NCI-H1930 (cell line): ENCODE measurements at regions not wholly inside any gene's neighbourhood (a gene's known extent, or its start where the extent isn't known, plus 50 kb on each side); places are given as distances from the start of the nearest gene placed in this dataset.

Experiments
- DNase-seq, 2 experiments: peaks; one replicate each; lab custom pipeline; 2025; lab: John Stamatoyannopoulos, UW

DNA sequence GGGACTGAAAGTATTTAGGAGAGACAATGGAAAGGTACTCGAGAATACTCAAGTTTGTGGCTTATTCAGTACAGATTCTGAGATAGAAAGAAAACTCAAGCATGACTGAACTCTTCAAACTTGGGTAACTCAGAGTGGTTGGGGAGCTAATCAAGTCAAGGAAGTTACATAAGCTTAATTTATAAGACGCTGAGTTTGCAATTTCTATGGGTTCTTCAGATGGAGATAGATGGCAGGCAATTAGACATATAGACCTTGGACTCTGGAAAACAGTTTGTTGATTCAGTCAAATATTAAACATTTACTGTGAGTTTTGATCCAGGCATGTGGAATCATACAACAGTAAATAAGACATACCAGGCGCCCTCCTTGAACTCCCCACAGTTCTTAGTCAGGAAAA lies 1749.9 kb upstream of the TENM3 start:
- no peak for DNase-seq

DNA sequence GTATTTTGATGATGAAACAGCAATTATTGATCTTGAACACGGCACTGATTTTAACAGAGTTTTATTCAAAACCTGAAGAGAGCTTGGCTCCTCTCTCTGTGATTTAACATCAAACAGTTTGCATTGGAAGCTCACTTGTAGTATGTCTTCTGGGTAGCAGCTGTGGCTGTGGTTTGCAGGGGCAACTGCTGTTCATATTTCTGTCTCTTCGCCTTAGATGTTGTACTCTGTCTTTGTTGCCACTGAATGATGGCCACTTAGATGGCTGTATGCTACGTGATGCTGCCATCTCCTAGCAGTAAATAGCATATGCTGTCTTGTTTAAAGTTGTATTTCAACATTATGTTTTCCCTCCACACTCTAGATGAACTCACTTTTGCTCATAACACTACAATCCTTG lies 1743.0 kb upstream of the TENM3 start:
- no peak for DNase-seq

DNA sequence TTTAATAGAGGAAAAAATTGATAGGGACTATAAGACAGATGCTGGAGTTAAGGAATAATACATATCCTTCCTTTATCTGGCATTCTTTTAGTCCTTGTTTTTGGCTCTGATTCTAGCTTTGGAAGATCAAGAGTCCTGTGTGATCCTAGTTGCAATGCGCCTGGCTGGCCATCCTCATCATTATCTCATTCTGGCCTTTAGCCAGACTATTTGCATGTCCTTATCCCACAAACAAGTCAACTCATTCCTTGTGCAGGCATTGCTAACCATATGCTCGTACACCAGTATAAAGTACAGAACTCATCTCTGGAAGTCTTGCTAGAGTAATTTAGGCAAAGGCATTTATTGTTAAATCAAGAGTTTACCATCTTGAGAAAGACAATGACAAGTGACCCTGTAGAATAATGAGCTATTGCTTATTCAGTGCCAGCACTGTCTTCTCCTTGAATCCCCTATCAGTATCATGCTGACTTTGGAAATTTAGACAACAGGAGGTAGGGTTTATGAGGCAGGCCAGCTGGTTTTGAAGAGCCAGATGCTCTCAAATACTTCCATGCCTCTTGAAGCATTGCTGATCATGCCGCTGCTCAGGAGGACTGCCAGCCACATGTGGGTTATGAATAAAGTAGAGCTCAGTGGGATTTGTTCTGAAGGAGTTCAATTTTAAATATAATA lies 1730.3 kb upstream of the TENM3 start:
- no peak for DNase-seq

DNA sequence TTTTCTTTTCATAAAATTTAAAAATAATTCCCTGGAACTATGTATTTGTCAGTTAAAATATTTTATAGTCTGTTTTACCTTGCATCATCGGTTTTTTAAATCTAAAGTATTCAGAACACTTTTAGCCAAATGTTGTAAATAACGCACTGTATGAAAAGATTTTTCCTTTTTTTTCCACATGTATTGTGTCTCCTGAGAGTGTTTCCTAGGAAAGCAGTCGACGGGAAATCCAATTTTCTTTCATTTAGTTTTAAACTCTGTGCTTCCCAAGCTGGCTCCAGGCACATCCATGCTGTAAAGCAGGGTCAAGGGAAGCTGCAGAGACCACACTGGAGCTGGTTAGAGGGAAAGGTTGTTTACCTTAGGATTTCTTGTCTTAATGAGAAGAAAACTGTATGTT lies 1724.3 kb upstream of the TENM3 start:
- DNase-seq: no peak

DNA sequence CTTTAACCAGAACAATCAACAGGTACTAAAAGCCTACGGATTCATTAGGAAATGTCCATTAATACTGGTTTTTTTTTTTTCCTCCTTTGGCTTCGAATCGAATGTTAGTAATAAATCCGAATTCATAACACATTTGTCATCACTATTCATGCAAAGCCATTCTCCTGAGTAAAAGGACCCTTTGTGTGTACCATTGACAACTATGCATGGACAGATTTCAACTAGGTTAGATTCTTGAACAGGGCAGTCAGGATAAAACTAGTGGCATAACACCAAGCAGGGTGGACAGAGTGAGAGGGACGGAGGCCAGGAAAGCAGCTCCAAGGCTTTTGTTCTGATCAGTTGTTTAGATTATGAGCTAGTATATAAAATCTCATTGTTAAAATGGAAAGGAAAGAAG lies 1722.0 kb upstream of the TENM3 start:
- no peak for DNase-seq

DNA sequence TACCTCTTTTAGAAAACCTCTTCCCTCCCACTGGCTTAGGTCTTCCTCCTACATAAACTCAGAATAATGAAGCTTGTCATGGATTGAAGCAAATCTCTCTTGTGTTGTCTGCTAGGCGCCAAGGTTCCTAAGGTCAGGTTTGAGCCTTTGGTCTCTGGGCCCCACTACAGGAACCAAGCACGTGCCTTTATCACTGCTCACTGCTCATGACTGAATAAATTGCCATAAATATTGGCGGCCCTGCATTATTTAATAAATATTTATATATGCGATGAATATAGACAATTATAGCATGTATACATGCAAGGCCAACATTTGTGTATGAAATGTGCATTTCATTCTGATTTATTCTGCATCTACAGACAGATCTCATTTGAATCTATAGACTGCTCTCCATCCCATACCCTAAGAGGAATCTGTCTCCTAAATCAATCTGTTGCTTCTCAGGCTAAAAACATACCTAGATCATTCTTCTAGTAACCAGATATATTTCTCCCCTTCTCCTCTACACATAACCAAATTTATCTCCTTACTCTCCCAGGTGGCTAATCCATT lies 1717.6 kb upstream of the TENM3 start:
- DNase-seq: no peak

DNA sequence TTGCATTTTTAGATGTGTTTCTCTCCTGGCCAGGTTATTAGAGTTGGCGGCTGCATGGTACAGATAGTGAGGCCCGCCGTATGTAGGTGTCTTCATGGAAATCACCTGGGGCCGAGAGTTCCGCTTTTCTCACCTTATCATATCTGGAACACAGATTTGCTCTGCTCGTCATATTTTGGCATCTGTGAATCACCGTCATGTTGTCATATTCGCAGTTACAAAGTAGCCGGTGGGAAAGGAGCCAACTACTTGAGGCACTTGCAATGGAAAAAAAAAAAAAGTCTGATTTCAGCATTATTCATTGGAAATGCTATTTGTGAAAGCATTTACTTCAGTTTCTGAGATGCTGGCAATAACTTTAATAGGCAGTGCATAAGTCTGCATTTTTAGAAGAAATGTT lies 1715.2 kb upstream of the TENM3 start:
- no peak for DNase-seq

DNA sequence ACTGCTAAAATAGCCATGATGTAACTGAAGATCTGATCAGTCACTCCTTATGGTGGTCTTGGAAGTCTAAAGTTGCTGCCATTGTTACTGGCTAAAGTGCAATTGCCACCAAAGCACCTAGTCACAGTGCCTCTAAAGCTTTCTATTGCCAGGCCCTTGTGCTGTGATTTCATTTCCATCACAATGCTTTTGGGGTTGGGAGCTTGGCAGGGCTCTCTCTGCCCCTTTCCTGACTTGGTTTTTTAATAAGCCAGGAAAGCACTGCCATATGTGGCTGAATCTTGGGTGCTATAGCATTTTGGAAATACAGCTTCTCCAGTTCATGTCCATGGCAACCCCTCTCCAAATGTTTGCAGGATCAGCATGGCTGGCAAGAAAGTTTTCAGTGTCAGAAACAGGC lies 1712.4 kb upstream of the TENM3 start:
- no peak for DNase-seq

DNA sequence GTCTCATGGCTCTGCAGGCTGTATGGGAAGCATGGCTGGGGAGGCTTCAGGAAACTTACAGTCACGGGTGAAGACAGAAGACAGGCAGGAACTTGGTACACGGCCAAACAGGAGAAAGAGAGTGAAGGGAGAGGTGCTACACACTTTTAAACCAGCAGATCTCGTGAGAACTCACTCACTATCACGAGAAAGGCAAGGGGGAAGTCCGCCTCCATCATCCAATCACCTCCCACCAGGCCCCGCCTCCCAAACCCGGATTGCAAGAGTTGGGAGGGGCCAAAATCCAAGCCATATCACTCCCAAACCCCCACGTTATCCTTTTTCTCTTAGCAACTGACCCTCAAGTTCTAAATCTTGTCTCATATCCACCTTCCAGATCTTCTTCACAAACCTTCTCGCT lies 1710.5 kb upstream of the TENM3 start:
- DNase-seq: no peak

DNA sequence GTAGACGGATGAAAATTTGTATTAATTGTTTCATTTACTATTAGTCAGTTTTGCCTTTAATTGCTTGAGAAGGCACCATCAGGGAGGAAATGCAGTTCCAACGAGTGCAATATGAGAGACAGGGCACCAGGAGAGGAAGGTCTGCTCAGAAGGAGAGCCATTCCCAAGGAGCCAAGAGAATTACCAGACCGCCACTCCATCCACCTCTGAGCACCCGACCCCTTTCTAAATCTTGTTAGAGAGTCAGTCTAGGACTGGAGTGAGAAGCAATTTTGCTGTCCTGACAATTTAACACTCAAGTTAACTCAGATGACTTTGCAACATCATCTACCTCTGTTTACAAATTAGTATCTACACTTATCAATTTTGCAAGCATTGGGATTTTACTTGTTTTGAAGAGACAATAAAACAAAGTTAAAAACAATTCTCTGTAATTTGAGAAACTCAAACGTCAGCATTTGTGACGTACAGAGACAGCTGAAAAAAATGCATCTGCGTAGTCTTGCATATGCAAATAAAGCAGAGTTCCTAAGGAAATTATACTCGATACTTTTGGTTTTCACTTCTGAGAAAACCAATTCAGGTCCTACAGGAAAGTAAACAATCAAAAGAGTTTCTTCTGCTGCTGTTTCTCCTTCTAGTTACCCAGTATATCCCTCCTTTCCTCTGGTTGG lies 1704.7 kb upstream of the TENM3 start:
- no peak for DNase-seq

DNA sequence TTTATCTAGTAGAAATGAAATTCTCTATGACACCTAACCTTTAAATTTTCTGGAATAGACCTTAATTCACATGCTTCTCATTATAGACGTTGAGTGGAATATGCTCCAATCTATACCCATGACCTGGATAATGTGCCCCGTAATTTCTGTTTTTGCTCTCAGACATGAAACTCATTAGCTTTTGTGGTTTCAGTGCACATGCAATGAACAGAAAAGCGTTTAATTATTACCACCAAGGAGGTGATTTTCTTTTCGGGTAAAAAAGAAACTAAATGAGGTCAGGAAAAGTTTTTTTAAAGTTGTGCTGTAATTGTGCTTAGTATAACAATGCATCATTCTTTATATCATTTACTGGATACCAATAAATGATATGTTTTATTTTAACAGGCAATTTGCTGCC lies 1703.9 kb upstream of the TENM3 start:
- no peak for DNase-seq

DNA sequence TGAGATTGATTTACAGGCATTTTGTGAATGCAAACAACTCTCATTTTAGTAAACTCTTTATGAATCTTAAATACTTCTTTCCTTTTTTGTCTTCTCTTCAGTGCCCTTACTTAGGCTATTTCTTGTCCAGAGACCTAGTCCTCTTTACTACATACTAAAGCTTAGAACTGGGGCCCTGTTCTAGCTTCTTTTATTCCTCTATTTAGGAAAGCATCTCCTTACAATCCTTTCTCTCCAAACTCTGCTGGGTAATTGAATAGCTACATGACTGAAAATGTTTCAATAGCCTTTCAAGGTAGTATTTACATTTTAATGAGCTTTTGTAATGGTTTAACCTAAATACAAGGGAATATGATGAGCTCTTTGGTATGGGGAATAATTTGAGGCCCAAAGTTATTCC lies 1701.5 kb upstream of the TENM3 start:
- DNase-seq: no peak

DNA sequence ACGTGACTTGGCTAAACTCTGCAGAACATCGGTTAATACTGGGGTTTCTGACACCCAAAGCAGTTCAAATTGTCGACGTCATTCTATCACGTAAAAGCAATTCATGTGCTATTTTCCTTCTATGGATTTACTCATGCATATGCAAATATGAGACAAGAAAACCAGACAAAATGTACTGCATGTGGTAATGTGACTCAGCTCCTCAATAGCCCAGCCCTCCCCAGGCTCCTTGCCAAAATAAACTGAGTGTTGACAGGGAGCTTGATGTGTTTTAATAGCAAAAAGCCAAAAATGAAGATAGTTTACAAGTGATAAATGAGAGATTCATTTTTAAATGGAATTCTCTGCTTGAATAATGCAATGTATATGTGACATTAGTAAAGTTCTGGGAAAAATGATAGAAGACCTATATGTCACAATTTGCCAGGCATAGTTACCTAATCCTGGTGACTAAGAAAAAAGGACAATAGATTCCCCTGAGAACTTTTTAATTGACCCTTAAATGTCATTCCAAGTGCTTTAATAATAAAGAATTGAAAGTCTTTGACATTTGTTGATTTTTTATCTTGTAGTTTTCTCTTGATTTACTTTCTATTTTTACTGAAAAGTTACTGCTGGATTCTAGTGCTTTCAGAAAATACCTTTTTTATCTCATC lies 1700.6 kb upstream of the TENM3 start:
- DNase-seq: no peak

DNA sequence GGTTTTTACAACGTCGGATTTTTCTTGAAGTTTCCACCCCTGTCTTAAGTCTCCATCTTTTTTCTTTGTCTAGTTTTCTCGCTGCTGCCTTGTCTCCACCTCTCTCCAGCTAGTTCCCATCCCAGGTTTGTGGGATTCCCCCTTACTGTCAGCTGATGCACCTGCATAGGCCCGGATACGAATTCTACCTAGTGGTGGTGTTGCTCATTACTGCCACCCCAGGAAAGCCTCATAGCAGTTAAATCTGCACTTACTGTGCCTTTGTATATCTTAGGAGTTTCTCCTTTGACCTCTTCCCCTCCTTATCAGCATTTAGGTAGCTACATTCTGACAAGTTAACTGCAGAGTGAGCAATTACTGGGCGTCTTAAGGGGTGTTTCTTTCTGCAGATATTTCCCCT lies 1693.1 kb upstream of the TENM3 start:
- no peak for DNase-seq

DNA sequence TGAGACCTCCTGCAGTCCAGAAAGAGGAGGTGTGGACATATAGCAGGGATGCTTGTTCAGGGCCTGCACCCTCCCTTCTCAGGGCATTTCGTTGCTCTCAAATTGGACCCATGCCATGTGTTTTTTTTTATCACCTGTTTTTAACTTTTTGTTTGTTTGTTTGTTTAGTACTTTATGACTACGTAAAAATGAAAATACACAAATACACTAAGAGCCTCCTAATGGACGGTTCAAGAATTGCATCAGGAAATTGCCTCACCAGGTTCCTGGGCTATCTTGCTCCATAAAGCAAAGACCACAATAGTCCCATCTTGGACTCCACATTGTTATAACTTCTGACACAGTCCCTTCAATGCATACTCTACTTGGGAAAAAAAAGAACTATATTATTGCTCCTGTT lies 1685.9 kb upstream of the TENM3 start:
- DNase-seq: no peak

DNA sequence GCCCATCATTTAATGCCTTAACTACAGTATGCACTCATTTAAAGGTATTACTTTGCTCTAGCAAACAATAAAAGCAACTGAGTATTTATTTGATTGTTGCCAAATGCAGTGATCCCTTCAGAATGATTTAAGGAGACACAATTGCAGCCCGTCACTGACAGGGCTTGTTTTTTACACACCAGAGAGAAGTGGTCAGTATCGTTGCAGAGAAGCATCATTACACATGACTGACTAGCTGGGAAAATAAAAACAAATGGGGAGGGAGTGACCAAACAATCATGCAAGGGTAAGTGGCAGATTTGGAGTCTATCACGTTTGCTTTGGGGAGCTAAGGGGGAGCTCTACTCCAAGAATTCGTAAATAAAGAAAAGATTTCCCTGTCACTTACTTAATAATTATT lies 1685.3 kb upstream of the TENM3 start:
- DNase-seq: no peak

DNA sequence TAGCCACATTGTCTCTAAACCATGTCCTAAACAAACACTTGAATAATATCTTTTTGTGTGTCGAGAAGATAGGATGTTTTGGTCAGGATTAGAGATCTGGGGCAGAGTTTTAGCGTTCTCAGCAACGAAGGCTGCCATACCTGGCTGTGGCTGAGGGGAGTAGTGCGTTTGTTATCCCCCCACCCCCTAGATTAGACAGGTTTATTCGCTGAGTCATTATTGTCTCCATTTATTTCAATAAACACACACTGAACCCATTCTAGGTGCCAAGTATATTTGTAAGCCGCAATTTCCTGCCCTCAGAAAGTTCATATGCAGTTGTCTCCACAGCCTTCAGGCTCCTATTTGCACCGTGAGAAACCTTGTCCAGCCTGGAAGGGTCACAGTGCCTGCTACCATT lies 1684.8 kb upstream of the TENM3 start:
- DNase-seq: no peak

DNA sequence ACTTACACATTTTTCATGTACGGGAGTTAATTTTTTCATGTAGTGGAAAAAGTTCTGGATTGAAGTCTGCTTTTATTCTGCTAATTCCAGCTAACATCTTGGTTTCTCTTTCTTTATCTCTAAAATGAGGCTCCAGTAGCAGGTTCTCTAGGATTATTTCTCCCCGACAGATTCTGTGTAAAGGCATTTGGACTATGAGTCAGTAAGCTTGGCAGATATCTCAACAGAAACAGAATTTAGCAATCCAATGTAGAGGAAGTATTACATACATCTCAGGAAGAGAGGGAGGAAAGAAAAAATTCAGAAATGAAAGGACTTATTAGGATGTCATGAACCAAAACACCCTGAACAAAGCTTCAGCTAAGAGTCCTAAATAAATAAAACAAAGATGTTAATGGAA lies 1682.3 kb upstream of the TENM3 start:
- DNase-seq: no peak

DNA sequence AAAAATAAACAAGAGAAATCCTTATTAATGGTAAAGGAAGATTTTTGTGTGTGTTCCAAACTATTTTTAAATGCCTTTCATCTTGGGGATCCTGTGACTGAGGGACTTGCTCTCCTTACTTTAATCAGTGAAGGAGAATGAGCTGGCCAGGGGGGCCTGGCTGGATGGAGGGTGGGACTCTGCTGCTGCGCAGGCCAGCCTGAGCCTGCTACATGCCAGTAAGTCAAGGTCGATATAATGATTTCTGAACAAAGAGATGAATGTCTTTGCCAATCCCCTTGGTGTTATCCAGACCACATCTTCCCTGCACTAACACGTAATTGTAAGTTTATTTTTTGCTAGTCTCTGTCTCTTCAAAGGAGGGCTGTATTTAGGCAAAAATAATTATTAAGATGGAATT lies 1679.2 kb upstream of the TENM3 start:
- DNase-seq: no peak

DNA sequence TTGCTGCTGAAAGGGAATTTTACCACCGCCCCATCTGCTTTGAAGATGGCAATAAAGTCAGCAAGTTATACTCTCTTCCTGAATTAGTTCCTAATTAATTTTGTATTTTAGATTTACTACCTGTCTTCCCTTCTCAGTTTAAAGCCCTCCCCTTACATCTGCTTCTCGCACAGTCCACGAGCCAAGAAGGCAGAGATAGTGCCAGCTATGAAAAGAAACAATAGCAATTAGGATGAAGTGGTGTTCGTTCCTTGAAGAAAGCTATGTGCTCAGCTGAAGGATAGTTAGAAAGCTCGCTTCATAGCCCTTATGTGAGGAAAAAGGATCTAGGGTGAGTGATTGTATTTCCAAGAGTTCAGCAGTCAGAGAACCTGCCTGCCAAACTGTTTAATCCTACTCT lies 1678.8 kb upstream of the TENM3 start:
- no peak for DNase-seq

DNA sequence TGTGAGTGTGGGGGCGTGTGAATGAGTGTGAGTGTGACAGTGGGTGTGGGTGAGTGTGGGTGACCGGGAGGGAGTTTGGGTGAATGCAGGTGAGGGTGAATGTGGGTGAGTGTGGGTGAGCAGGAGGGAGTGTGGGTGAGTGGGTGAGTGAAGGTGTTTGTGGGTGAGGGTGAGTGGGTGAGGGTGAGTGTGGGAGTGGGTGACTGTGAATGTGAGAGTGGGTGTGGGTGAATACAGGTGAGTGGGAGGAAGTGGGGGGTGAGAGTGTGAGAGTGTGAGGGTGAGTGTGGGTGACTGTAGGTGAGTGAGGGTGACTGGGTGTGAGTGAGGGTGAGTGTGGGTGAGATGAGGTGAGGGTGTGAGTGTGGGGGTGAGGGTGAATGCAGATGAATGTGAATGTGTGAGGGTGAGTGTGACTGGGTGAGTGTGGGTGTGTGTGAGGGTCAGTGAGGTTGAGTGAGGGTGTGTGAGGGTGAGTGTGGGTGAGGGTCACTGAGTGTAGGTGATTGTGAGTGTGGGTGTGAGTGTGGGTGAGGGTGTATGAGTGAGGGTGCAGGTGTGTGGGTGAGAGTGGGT lies 1677.3 kb upstream of the TENM3 start:
- DNase-seq: no peak

DNA sequence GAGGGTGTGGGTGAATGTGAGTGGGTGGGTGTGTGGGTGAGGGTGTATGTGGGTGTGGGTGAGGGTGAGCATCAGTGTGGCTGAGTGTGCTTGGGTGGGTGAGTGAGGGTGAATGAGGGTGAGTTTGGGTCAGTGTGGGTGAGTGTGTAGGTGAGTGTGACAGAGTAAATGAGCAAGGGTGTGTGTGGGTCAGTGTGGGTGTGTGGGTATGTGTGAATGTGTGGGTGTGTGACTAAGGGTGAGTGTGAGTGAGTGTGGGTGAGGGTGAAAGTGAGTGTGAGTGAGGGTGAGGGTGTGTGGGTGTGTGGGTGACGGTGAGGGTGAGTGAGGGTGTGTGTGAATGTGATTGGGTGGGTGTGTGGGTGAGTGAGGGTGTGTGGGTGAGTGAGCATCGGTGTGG lies 1676.7 kb upstream of the TENM3 start:
- no peak for DNase-seq

DNA sequence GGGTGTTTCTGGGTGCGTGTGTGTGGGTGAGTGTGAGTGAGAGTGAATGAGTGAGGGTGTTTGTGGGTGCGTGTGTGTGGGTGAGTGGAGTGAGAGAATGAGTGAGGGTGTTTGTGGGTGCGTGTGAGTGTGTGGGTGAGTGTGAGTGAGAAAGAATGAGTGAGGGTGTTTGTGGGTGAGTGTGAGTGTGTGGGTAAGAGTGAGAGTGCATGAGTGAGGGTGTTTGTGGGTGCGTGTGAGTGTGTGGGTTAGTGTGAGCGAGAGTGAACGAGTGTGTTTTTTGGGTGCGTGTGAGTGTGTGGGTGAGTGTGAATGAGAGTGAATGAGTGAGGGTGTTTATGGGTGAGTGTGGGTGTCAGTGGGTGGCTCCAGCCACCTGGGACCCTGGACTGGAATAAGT lies 1676.1 kb upstream of the TENM3 start:
- no peak for DNase-seq
